Vagina (tissue), 2 donors: ENCODE measurements at regions not wholly inside any gene's neighbourhood (a gene's known extent, or its start where the extent isn't known, plus 50 kb on each side); places are given as distances from the start of the nearest gene placed in this dataset.

Source experiments
- POLR2A ChIP-seq, 2 donors: fragments of 450-650 bp; IDR thresholded peaks; one replicate each; pipeline ENCODE4 v1.6.1; 2017; ENCODE audit warnings: antibody characterized with exemption in 2 of 2, mild to moderate bottlenecking in 2 of 2, moderate library complexity in 2 of 2
- POLR2AphosphoS5 ChIP-seq, 2 donors: sonication (generic); formaldehyde crosslinking; IDR thresholded peaks; one replicate each; pipeline ENCODE4 v1.9.0; 2017; ENCODE audit warnings: antibody characterized with exemption in 2 of 2, mild to moderate bottlenecking in 2 of 2, low read depth in 1 of 2; ENCODE audit not compliant: insufficient read depth in 1 of 2
- TF ChIP-seq, protein P1 (sequence below), 3 experiments: fragments of 450-650 bp in 2 of 3; fragments of 200-600 bp in 1 of 3; sonication (generic) in 1 of 3; IDR thresholded peaks; one replicate each; pipeline ENCODE4 v1.5.1; 2017 to 2019; ENCODE audit warnings: antibody characterized with exemption in 3 of 3, mild to moderate bottlenecking in 2 of 3, moderate library complexity in 2 of 3

DNA sequence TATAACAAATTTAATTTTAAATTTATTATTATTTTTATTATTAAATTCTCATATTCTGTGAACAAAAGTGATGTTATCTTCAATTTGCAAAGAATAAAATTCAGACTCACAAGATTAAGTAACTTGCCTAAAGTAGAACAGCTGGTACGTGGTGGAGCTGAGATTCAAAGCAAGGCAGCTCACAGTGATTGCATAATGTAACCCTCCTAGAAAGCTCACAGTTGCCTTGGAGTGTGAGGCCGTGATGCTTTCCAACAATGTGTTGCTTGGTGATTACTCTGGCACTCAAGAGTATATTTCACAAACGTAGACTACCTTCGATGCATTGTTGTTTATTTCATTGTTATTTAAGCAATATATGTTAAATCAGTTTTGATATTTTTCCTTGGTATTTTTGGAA is 1039.2 kb upstream of the PABPC4L start:
- TF ChIP-seq POLR2A (IDR thresholded peaks at IDR 0.05) (no peak), POLR2AphosphoS5 (IDR thresholded peaks at IDR 0.05; ENCODE audit: insufficient read depth in 1 of 2, low read depth in 1 of 2) (no peak)
- TF ChIP-seq, protein P1, sequence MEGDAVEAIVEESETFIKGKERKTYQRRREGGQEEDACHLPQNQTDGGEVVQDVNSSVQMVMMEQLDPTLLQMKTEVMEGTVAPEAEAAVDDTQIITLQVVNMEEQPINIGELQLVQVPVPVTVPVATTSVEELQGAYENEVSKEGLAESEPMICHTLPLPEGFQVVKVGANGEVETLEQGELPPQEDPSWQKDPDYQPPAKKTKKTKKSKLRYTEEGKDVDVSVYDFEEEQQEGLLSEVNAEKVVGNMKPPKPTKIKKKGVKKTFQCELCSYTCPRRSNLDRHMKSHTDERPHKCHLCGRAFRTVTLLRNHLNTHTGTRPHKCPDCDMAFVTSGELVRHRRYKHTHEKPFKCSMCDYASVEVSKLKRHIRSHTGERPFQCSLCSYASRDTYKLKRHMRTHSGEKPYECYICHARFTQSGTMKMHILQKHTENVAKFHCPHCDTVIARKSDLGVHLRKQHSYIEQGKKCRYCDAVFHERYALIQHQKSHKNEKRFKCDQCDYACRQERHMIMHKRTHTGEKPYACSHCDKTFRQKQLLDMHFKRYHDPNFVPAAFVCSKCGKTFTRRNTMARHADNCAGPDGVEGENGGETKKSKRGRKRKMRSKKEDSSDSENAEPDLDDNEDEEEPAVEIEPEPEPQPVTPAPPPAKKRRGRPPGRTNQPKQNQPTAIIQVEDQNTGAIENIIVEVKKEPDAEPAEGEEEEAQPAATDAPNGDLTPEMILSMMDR (IDR thresholded peaks at IDR 0.05), result no peak
